Panc1 (cell line): ENCODE measurements at regions not wholly inside any gene's neighbourhood (a gene's known extent, or its start where the extent isn't known, plus 50 kb on each side); places are given as distances from the start of the nearest gene placed in this dataset.

ENCODE experiments used
- CTCF ChIP-seq: fragments of 450-650 bp; IDR thresholded peaks from 2 replicates; pipeline ENCODE4 v1.5.1; 2017; ENCODE audit warnings: mild to moderate bottlenecking
- POLR2AphosphoS5 ChIP-seq: IDR thresholded peaks from 2 replicates; pipeline ENCODE4 v1.6.1; 2012; ENCODE audit warnings: mild to moderate bottlenecking, low read depth, low read length, moderate library complexity
- SIN3A ChIP-seq: IDR thresholded peaks from 2 replicates; pipeline ENCODE4 v1.6.1; 2012; ENCODE audit warnings: low read depth, mild to moderate bottlenecking, low read length, moderate library complexity, borderline replicate concordance; ENCODE audit not compliant: insufficient read depth
- TCF7L2 ChIP-seq: IDR thresholded peaks from 2 replicates; pipeline ENCODE4 v1.6.1; 2011; ENCODE audit warnings: mild to moderate bottlenecking, low read depth, low read length, inconsistent platforms

GRCh38 chr16:26491962-26492361 lies 574.8 kb upstream of the C16orf82 start:
- TF ChIP-seq CTCF, result no peak
- TF ChIP-seq POLR2AphosphoS5, result no peak
- TF ChIP-seq SIN3A, result no peak
- no peak for TF ChIP-seq TCF7L2
